ENCODE measurements at regions not wholly inside any gene's neighbourhood (a gene's known extent, or its start where the extent isn't known, plus 50 kb on each side); places are given as distances from the start of the nearest gene placed in this dataset.

GRCh38 chr12:56866493-56866892, 67.7 kb downstream of the SDR9C7 start:
- no peak overlapping the region for H3K4me2 ChIP-seq (ENCODE audit: low read length)
- peaks cover 20% of the 10 kb centered on the region for H3K9me3 ChIP-seq (ENCODE audit: low read length)
- no peaks in the 10 kb centered on the region for H3K79me2 ChIP-seq (replicated peaks; ENCODE audit: insufficient read depth, low read length)

GRCh38 chr12:56864318-56864717, 69.9 kb downstream of the SDR9C7 start:
- Histone ChIP-seq H3K9me2 (ENCODE audit: insufficient read depth, low read length) (no peaks in the 10 kb centered on the region), H3K27ac (ENCODE audit: low read length) (no peak overlapping the region), H4K20me1 (ENCODE audit: insufficient read depth) (no peaks in the 10 kb centered on the region), H3K36me3 (ENCODE audit: insufficient read depth, low read length) (no peaks in the 10 kb centered on the region), H3K9me3 (ENCODE audit: low read length) (peaks cover 20% of the 10 kb centered on the region), H3K27me3 (ENCODE audit: insufficient read depth, low read depth, low read length) (no peaks in the 10 kb centered on the region), H3K79me2 (replicated peaks; ENCODE audit: insufficient read depth, low read length) (no peaks in the 10 kb centered on the region), H3K9ac (ENCODE audit: low read length) (no peak overlapping the region), H3K4me3 (ENCODE audit: low read length) (no peak overlapping the region), H3K4me2 (ENCODE audit: low read length) (no peak overlapping the region), H3F3A (ENCODE audit: insufficient read depth, low read length, poor library complexity, severe bottlenecking) (no peaks in the 10 kb centered on the region), H2AFZ (ENCODE audit: low read depth, low read length) (no peak overlapping the region)
- TF ChIP-seq TAF1 (IDR thresholded peaks at IDR 0.05; ENCODE audit: low read depth): no peak
- no peak for TF ChIP-seq CTCF (IDR thresholded peaks at IDR 0.05; ENCODE audit: poor library complexity, severe bottlenecking)
- no peak for TF ChIP-seq MXI1 (conservative IDR thresholded peaks at IDR 0.05; ENCODE audit: poor library complexity, severe bottlenecking)
- TF ChIP-seq EP300 (conservative IDR thresholded peaks at IDR 0.05; ENCODE audit: poor library complexity, severe bottlenecking): no peak
- no peak for TF ChIP-seq POLR2AphosphoS5 (IDR thresholded peaks at IDR 0.05)
- TF ChIP-seq SMC3 (conservative IDR thresholded peaks at IDR 0.05; ENCODE audit: poor library complexity): no peak
- TF ChIP-seq RAD21 (conservative IDR thresholded peaks at IDR 0.05): no peak

More at GRCh38 chr12:56866493-56866892, 67.7 kb downstream of the SDR9C7 start:
- H3K27ac ChIP-seq (ENCODE audit: low read length): no peak overlapping the region
- H2AFZ ChIP-seq (ENCODE audit: low read depth, low read length): no peak overlapping the region
- no peak for TF ChIP-seq EZH2 (IDR thresholded peaks at IDR 0.05; ENCODE audit: borderline replicate concordance, insufficient read depth, low read length, poor library complexity, severe bottlenecking)
- no peak for TF ChIP-seq CTCF (IDR thresholded peaks at IDR 0.05; ENCODE audit: poor library complexity, severe bottlenecking)
- no peak for TF ChIP-seq POLR2AphosphoS5 (IDR thresholded peaks at IDR 0.05)
- TF ChIP-seq EP300 (conservative IDR thresholded peaks at IDR 0.05; ENCODE audit: poor library complexity, severe bottlenecking): no peak
- TF ChIP-seq TAF1 (IDR thresholded peaks at IDR 0.05; ENCODE audit: low read depth): no peak
- TF ChIP-seq SMC3 (conservative IDR thresholded peaks at IDR 0.05; ENCODE audit: poor library complexity): no peak
- TF ChIP-seq MXI1 (conservative IDR thresholded peaks at IDR 0.05; ENCODE audit: poor library complexity, severe bottlenecking): no peak
- TF ChIP-seq RAD21 (conservative IDR thresholded peaks at IDR 0.05): no peak
- TF ChIP-seq REST (IDR thresholded peaks at IDR 0.05; ENCODE audit: borderline replicate concordance): no peak
- no peaks in the 10 kb centered on the region for H3F3A ChIP-seq (ENCODE audit: insufficient read depth, low read length, poor library complexity, severe bottlenecking)
- no peaks in the 10 kb centered on the region for H3K27me3 ChIP-seq (ENCODE audit: insufficient read depth, low read depth, low read length)
- H4K20me1 ChIP-seq (ENCODE audit: insufficient read depth): no peaks in the 10 kb centered on the region
- no peak overlapping the region for H3K4me3 ChIP-seq (ENCODE audit: low read length)
- no peaks in the 10 kb centered on the region for H3K36me3 ChIP-seq (ENCODE audit: insufficient read depth, low read length)
- H3K9me2 ChIP-seq (ENCODE audit: insufficient read depth, low read length): no peaks in the 10 kb centered on the region
- H3K9ac ChIP-seq (ENCODE audit: low read length): no peak overlapping the region
